DMS79 (cell line): ENCODE measurements at regions not wholly inside any gene's neighbourhood (a gene's known extent, or its start where the extent isn't known, plus 50 kb on each side); places are given as distances from the start of the nearest gene placed in this dataset.
"Not testable (repeated sequence)": the region's sequence is repeated elsewhere in the genome, so short reads cannot be mapped to it uniquely, and the experiment has no call there.

Experiments used
- DNase-seq: peaks from one replicate; lab custom pipeline; 2025; lab: John Stamatoyannopoulos, UW

- no peak for DNase-seq
Observed at GRCh38 chr2:45114221-45114955, 105.1 kb upstream of the SIX2 start.

GRCh38 chr2:45112750-45113149 is 103.5 kb upstream of the SIX2 start:
- DNase-seq: no peak

GRCh38 chr2:45105050-45105582 is 95.9 kb upstream of the SIX2 start:
- no peak for DNase-seq

- DNase-seq: no peak
Observed at GRCh38 chr2:45104429-45104828, 95.2 kb upstream of the SIX2 start.

GRCh38 chr2:45103351-45104345 is 94.4 kb upstream of the SIX2 start:
- no peak for DNase-seq

- DNase-seq: no peak
Observed at GRCh38 chr2:45102579-45103117, 93.4 kb upstream of the SIX2 start.

- DNase-seq: no peak
Observed at GRCh38 chr2:45102141-45102540, 92.9 kb upstream of the SIX2 start.

GRCh38 chr2:45096996-45097395 is 87.7 kb upstream of the SIX2 start:
- no peak for DNase-seq

- not testable (repeated sequence) for DNase-seq
Observed at GRCh38 chr2:45096038-45096437, 86.8 kb upstream of the SIX2 start.

GRCh38 chr2:45093663-45094062 is 84.4 kb upstream of the SIX2 start:
- DNase-seq: no peak

- DNase-seq: no peak
Observed at GRCh38 chr2:45093181-45093580, 83.9 kb upstream of the SIX2 start.

GRCh38 chr2:45089554-45090261 is 80.5 kb upstream of the SIX2 start:
- no peak for DNase-seq

GRCh38 chr2:45085487-45085886 is 76.2 kb upstream of the SIX2 start:
- no peak for DNase-seq

GRCh38 chr2:45084361-45085020 is 75.2 kb upstream of the SIX2 start:
- DNase-seq: no peak

GRCh38 chr2:45083175-45083574 is 73.9 kb upstream of the SIX2 start:
- no peak for DNase-seq

GRCh38 chr2:45074713-45075112 is 65.5 kb upstream of the SIX2 start:
- DNase-seq: no peak

GRCh38 chr2:45072862-45073237 is 63.6 kb upstream of the SIX2 start:
- no peak for DNase-seq

- DNase-seq: no peak
Observed at GRCh38 chr2:45072064-45072861, 63.0 kb upstream of the SIX2 start.

- DNase-seq: no peak
Observed at GRCh38 chr2:45070113-45070652, 60.9 kb upstream of the SIX2 start.

GRCh38 chr2:45069684-45070083 is 60.4 kb upstream of the SIX2 start:
- no peak for DNase-seq
